ENCODE measurements at regions not wholly inside any gene's neighbourhood (a gene's known extent, or its start where the extent isn't known, plus 50 kb on each side); places are given as distances from the start of the nearest gene placed in this dataset.

GRCh38 chr2:180735799-180736198, 244.6 kb upstream of the UBE2E3 start:
- no peaks in the 10 kb centered on the region for H3K27me3 ChIP-seq (ENCODE audit: control insufficient read depth, insufficient read depth, low read length)
- H3K4me3 ChIP-seq (ENCODE audit: low read depth, low read length) = no peak overlapping the region
- H3K9ac ChIP-seq (ENCODE audit: low read depth, low read length) = no peak overlapping the region

DNA sequence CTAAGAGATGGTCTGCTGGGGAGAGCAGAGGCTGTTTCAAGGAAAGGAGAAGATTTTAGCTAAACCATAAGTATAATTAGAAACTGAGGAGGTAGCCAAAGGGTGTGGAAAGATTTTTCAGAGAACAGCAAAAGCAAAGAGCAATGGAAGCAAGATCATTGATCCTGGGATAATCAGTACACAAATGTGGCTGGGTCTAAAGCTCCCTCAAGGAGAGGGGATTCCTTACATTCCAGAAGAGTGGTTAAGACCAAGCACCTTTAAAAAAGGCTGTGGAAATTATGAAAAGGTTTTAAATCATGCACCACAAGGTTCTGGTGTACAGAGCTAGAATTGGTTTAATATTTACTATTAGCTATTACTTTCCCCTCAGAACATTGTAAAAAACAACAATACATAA, 246.0 kb upstream of the UBE2E3 start:
- H3K36me3 ChIP-seq (ENCODE audit: control insufficient read depth, insufficient read depth, low read length) = no peaks in the 10 kb centered on the region
- H3K9ac ChIP-seq (ENCODE audit: low read depth, low read length) = no peak overlapping the region
- H3K27me3 ChIP-seq (ENCODE audit: control insufficient read depth, insufficient read depth, low read length) = no peaks in the 10 kb centered on the region
- no peaks in the 10 kb centered on the region for H3K4me1 ChIP-seq (ENCODE audit: control insufficient read depth, insufficient read depth, low read length)
- H3K9me3 ChIP-seq (ENCODE audit: control insufficient read depth, insufficient read depth, low read length) = no peaks in the 10 kb centered on the region
- no peak overlapping the region for H3K27ac ChIP-seq (ENCODE audit: low read depth, low read length)
- H3K4me3 ChIP-seq (ENCODE audit: low read depth, low read length) = no peak overlapping the region

More at GRCh38 chr2:180735799-180736198, 244.6 kb upstream of the UBE2E3 start:
- no peaks in the 10 kb centered on the region for H3K36me3 ChIP-seq (ENCODE audit: control insufficient read depth, insufficient read depth, low read length)
- H3K27ac ChIP-seq (ENCODE audit: low read depth, low read length) = no peak overlapping the region
- H3K9me3 ChIP-seq (ENCODE audit: control insufficient read depth, insufficient read depth, low read length) = no peaks in the 10 kb centered on the region
- no peaks in the 10 kb centered on the region for H3K4me1 ChIP-seq (ENCODE audit: control insufficient read depth, insufficient read depth, low read length)

- no peaks in the 10 kb centered on the region for H3K27me3 ChIP-seq (ENCODE audit: control insufficient read depth, insufficient read depth, low read length)
- H3K9me3 ChIP-seq (ENCODE audit: control insufficient read depth, insufficient read depth, low read length) = no peaks in the 10 kb centered on the region
- no peak overlapping the region for H3K27ac ChIP-seq (ENCODE audit: low read depth, low read length)
- H3K4me1 ChIP-seq (ENCODE audit: control insufficient read depth, insufficient read depth, low read length) = no peaks in the 10 kb centered on the region
- H3K9ac ChIP-seq (ENCODE audit: low read depth, low read length) = no peak overlapping the region
- H3K36me3 ChIP-seq (ENCODE audit: control insufficient read depth, insufficient read depth, low read length) = no peaks in the 10 kb centered on the region
- no peak overlapping the region for H3K4me3 ChIP-seq (ENCODE audit: low read depth, low read length)
Measured at GRCh38 chr2:180733330-180733729, 247.1 kb upstream of the UBE2E3 start.

GRCh38 chr2:180732337-180732736, 248.1 kb upstream of the UBE2E3 start:
- H3K9ac ChIP-seq (ENCODE audit: low read depth, low read length) = no peak overlapping the region
- H3K27ac ChIP-seq (ENCODE audit: low read depth, low read length) = no peak overlapping the region
- no peaks in the 10 kb centered on the region for H3K9me3 ChIP-seq (ENCODE audit: control insufficient read depth, insufficient read depth, low read length)
- H3K27me3 ChIP-seq (ENCODE audit: control insufficient read depth, insufficient read depth, low read length) = no peaks in the 10 kb centered on the region
- no peaks in the 10 kb centered on the region for H3K4me1 ChIP-seq (ENCODE audit: control insufficient read depth, insufficient read depth, low read length)
- H3K36me3 ChIP-seq (ENCODE audit: control insufficient read depth, insufficient read depth, low read length) = no peaks in the 10 kb centered on the region
- no peak overlapping the region for H3K4me3 ChIP-seq (ENCODE audit: low read depth, low read length)

- H3K9me3 ChIP-seq (ENCODE audit: control insufficient read depth, insufficient read depth, low read length) = no peaks in the 10 kb centered on the region
- H3K27ac ChIP-seq (ENCODE audit: low read depth, low read length) = no peak overlapping the region
- no peak overlapping the region for H3K4me3 ChIP-seq (ENCODE audit: low read depth, low read length)
- no peaks in the 10 kb centered on the region for H3K27me3 ChIP-seq (ENCODE audit: control insufficient read depth, insufficient read depth, low read length)
- no peak overlapping the region for H3K9ac ChIP-seq (ENCODE audit: low read depth, low read length)
- no peaks in the 10 kb centered on the region for H3K4me1 ChIP-seq (ENCODE audit: control insufficient read depth, insufficient read depth, low read length)
- no peaks in the 10 kb centered on the region for H3K36me3 ChIP-seq (ENCODE audit: control insufficient read depth, insufficient read depth, low read length)
Measured at GRCh38 chr2:180730976-180731375, 249.4 kb upstream of the UBE2E3 start.

DNA sequence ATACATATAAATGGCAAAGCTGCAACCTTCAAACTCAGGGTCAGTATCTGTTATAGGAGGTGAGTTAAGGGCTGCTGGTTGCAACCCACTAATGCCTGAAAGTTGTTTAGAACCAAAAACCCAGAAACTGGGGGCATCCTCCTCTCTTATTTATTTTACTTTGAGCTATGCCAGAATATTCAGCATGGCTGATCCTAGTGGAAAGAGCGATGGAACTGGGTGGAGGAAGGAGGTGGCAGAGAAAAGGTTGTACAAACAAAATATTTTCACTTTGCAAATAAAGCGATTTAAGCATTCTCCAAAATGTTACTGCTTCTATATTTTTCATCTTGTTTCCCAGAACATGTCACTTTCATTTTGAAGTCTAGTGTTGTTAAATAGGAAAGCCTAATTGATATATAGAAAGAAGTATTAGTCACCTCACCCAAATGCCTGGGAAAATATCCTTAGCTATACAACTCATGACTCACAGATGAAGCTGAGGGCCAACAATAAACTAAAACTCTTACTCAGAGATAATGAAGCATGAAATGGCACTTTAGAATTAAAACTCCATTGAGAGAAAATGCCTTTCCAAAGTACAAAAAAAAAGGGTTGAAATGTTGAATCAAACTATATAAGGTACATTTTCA, 251.4 kb upstream of the UBE2E3 start:
- no peaks in the 10 kb centered on the region for H3K36me3 ChIP-seq (ENCODE audit: control insufficient read depth, insufficient read depth, low read length)
- no peaks in the 10 kb centered on the region for H3K4me1 ChIP-seq (ENCODE audit: control insufficient read depth, insufficient read depth, low read length)
- no peak overlapping the region for H3K4me3 ChIP-seq (ENCODE audit: low read depth, low read length)
- no peaks in the 10 kb centered on the region for H3K27me3 ChIP-seq (ENCODE audit: control insufficient read depth, insufficient read depth, low read length)
- no peaks in the 10 kb centered on the region for H3K9me3 ChIP-seq (ENCODE audit: control insufficient read depth, insufficient read depth, low read length)
- H3K9ac ChIP-seq (ENCODE audit: low read depth, low read length) = no peak overlapping the region
- no peak overlapping the region for H3K27ac ChIP-seq (ENCODE audit: low read depth, low read length)

DNA sequence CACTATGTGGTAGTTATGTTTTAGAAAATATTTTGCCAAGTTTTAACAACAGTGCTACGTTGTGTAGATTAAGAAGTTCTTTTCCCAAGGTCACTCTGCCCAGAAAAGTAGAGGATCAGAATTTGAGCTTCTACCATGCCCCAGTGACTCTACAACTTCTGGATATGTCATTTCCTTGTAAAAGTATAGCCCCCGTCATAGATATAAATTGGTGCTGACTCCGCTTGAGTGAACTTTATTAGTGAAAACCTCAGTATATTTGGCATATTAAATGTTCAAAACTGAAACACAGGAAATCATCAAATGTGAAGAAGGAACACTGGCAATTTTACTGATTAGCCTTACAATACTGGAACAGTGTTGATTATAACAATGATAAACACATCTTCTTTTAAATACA, 256.7 kb upstream of the UBE2E3 start:
- Histone ChIP-seq H3K36me3 (ENCODE audit: control insufficient read depth, insufficient read depth, low read length) (no peaks in the 10 kb centered on the region), H3K4me1 (ENCODE audit: control insufficient read depth, insufficient read depth, low read length) (no peaks in the 10 kb centered on the region), H3K27ac (ENCODE audit: low read depth, low read length) (no peak overlapping the region), H3K9ac (ENCODE audit: low read depth, low read length) (no peak overlapping the region), H3K27me3 (ENCODE audit: control insufficient read depth, insufficient read depth, low read length) (no peaks in the 10 kb centered on the region), H3K9me3 (ENCODE audit: control insufficient read depth, insufficient read depth, low read length) (no peaks in the 10 kb centered on the region), H3K4me3 (ENCODE audit: low read depth, low read length) (no peak overlapping the region)

GRCh38 chr2:180722551-180723239, 257.7 kb upstream of the UBE2E3 start:
- Histone ChIP-seq H3K4me1 (ENCODE audit: control insufficient read depth, insufficient read depth, low read length) (no peaks in the 10 kb centered on the region), H3K4me3 (ENCODE audit: low read depth, low read length) (no peak overlapping the region), H3K27ac (ENCODE audit: low read depth, low read length) (no peak overlapping the region), H3K27me3 (ENCODE audit: control insufficient read depth, insufficient read depth, low read length) (no peaks in the 10 kb centered on the region), H3K9me3 (ENCODE audit: control insufficient read depth, insufficient read depth, low read length) (no peaks in the 10 kb centered on the region), H3K9ac (ENCODE audit: low read depth, low read length) (no peak overlapping the region), H3K36me3 (ENCODE audit: control insufficient read depth, insufficient read depth, low read length) (no peaks in the 10 kb centered on the region)

- H3K27ac ChIP-seq (ENCODE audit: low read depth, low read length) = no peak overlapping the region
- H3K9ac ChIP-seq (ENCODE audit: low read depth, low read length) = no peak overlapping the region
- no peaks in the 10 kb centered on the region for H3K9me3 ChIP-seq (ENCODE audit: control insufficient read depth, insufficient read depth, low read length)
- no peaks in the 10 kb centered on the region for H3K27me3 ChIP-seq (ENCODE audit: control insufficient read depth, insufficient read depth, low read length)
- H3K4me3 ChIP-seq (ENCODE audit: low read depth, low read length) = no peak overlapping the region
- no peaks in the 10 kb centered on the region for H3K36me3 ChIP-seq (ENCODE audit: control insufficient read depth, insufficient read depth, low read length)
- no peaks in the 10 kb centered on the region for H3K4me1 ChIP-seq (ENCODE audit: control insufficient read depth, insufficient read depth, low read length)
Measured at GRCh38 chr2:180720829-180721228, 259.6 kb upstream of the UBE2E3 start.

GRCh38 chr2:180717588-180717987, 262.8 kb upstream of the UBE2E3 start:
- H3K27ac ChIP-seq (ENCODE audit: low read depth, low read length) = no peak overlapping the region
- no peaks in the 10 kb centered on the region for H3K27me3 ChIP-seq (ENCODE audit: control insufficient read depth, insufficient read depth, low read length)
- no peaks in the 10 kb centered on the region for H3K9me3 ChIP-seq (ENCODE audit: control insufficient read depth, insufficient read depth, low read length)
- H3K36me3 ChIP-seq (ENCODE audit: control insufficient read depth, insufficient read depth, low read length) = no peaks in the 10 kb centered on the region
- H3K4me1 ChIP-seq (ENCODE audit: control insufficient read depth, insufficient read depth, low read length) = no peaks in the 10 kb centered on the region
- no peak overlapping the region for H3K9ac ChIP-seq (ENCODE audit: low read depth, low read length)
- no peak overlapping the region for H3K4me3 ChIP-seq (ENCODE audit: low read depth, low read length)

- Histone ChIP-seq H3K27ac (ENCODE audit: low read depth, low read length) (no peak overlapping the region), H3K4me1 (ENCODE audit: control insufficient read depth, insufficient read depth, low read length) (no peaks in the 10 kb centered on the region), H3K27me3 (ENCODE audit: control insufficient read depth, insufficient read depth, low read length) (no peaks in the 10 kb centered on the region), H3K36me3 (ENCODE audit: control insufficient read depth, insufficient read depth, low read length) (no peaks in the 10 kb centered on the region), H3K9ac (ENCODE audit: low read depth, low read length) (no peak overlapping the region), H3K9me3 (ENCODE audit: control insufficient read depth, insufficient read depth, low read length) (no peaks in the 10 kb centered on the region), H3K4me3 (ENCODE audit: low read depth, low read length) (no peak overlapping the region)
Measured at GRCh38 chr2:180716186-180717180, 263.9 kb upstream of the UBE2E3 start.

Data from HUES48 (cell line).